Breast epithelium (tissue), 4 donors: ENCODE measurements at regions not wholly inside any gene's neighbourhood (a gene's known extent, or its start where the extent isn't known, plus 50 kb on each side); places are given as distances from the start of the nearest gene placed in this dataset.
"Not testable (repeated sequence)": the region's sequence is repeated elsewhere in the genome, so short reads cannot be mapped to it uniquely, and the experiment has no call there.

Experiments
- DNase-seq, 2 donors: peaks; one replicate each; pipeline ENCODE4 v3.0.0-alpha.2; 2019; ENCODE audit warnings: low spot score in 2 of 2
- H3K27ac ChIP-seq, 2 donors: fragments of 200-600 bp; sonication (generic) in 1 of 2; one replicate each; pipeline ENCODE4 v1.5.1; 2016 to 2019; ENCODE audit warnings: mild to moderate bottlenecking in 1 of 2
- H3K27me3 ChIP-seq, 2 donors: fragments of 200-600 bp; sonication (generic) in 1 of 2; one replicate each; pipeline versions ENCODE4 v1.5.1 to v1.6.0; 2017 to 2019; ENCODE audit warnings: control low read depth in 1 of 2, mild to moderate bottlenecking in 1 of 2
- H3K36me3 ChIP-seq: fragments of 200-600 bp; one replicate; pipeline ENCODE4 v1.5.1; 2019
- H3K4me1 ChIP-seq, 2 donors: fragments of 200-600 bp; sonication (generic); one replicate each; pipeline ENCODE4 v1.5.1; 2016 to 2019; ENCODE audit warnings: control low read depth in 1 of 2
- H3K4me3 ChIP-seq, 3 donors: fragments of 200-600 bp; sonication (generic); 1 replicate in 2 of 3; 2 replicates in 1 of 3; pipeline ENCODE4 v1.5.1; 2016 to 2019; ENCODE audit warnings: mild to moderate bottlenecking in 3 of 3, moderate library complexity in 2 of 3
- H3K9me3 ChIP-seq, 2 donors: fragments of 200-600 bp; sonication (generic) in 1 of 2; one replicate each; pipeline ENCODE4 v1.5.1; 2016 to 2019; ENCODE audit warnings: control low read depth in 1 of 2
- CTCF ChIP-seq, 3 donors: fragments of 450-650 bp; IDR thresholded peaks; one replicate each; pipeline ENCODE4 v1.5.1; 2016 to 2017; ENCODE audit warnings: antibody characterized with exemption in 3 of 3, mild to moderate bottlenecking in 3 of 3, moderate library complexity in 3 of 3
- POLR2A ChIP-seq: fragments of 450-650 bp; IDR thresholded peaks from one replicate; pipeline ENCODE4 v1.6.1; 2016; ENCODE audit warnings: antibody characterized with exemption, mild to moderate bottlenecking, moderate library complexity
- POLR2AphosphoS5 ChIP-seq, 3 donors: sonication (generic); formaldehyde crosslinking; IDR thresholded peaks; one replicate each; pipeline ENCODE4 v1.6.1; 2017; ENCODE audit warnings: antibody characterized with exemption in 3 of 3
- intact Hi-C: fragments of 100-400 bp; cut with DNase I; formaldehyde crosslinking; loops from one replicate; pipeline ENCODE4 v1.15.1; 2023; ENCODE audit warnings: low total_unique reads

GRCh38 chr9:102768002-102768401, 227.1 kb upstream of the CYLC2 start:
- Histone ChIP-seq H3K4me3 (no peak overlapping the region), H3K4me1 (no peaks in the 10 kb centered on the region), H3K27me3 (no peaks in the 10 kb centered on the region), H3K36me3 (no peaks in the 10 kb centered on the region), H3K9me3 (no peaks in the 10 kb centered on the region), H3K27ac (no peak overlapping the region)
- TF ChIP-seq POLR2A = no peak
- no peak for TF ChIP-seq POLR2AphosphoS5 (IDR thresholded peaks at IDR 0.05)
- TF ChIP-seq CTCF (IDR thresholded peaks at IDR 0.05) = no peak
- intact Hi-C loops = no loop called here
- DNase-seq = no peak

GRCh38 chr9:102767076-102767475, 228.1 kb upstream of the CYLC2 start:
- no peaks in the 10 kb centered on the region for H3K27me3 ChIP-seq
- no peak for TF ChIP-seq POLR2AphosphoS5 (IDR thresholded peaks at IDR 0.05)
- no peak for TF ChIP-seq CTCF (IDR thresholded peaks at IDR 0.05)
- no peak for TF ChIP-seq POLR2A
- intact Hi-C loops = no loop called here
- no peaks in the 10 kb centered on the region for H3K4me1 ChIP-seq
- no peak overlapping the region for H3K27ac ChIP-seq
- DNase-seq = no peak
- no peak overlapping the region for H3K4me3 ChIP-seq
- H3K9me3 ChIP-seq = no peaks in the 10 kb centered on the region
- H3K36me3 ChIP-seq = no peaks in the 10 kb centered on the region

- intact Hi-C loops = no loop called here
- no peak for TF ChIP-seq CTCF (IDR thresholded peaks at IDR 0.05)
- no peak for TF ChIP-seq POLR2A
- no peak for TF ChIP-seq POLR2AphosphoS5 (IDR thresholded peaks at IDR 0.05)
- DNase-seq = no peak
These were observed 254.6 kb upstream of the CYLC2 start for GRCh38 chr9:102740578-102740977.

GRCh38 chr9:102728946-102729345, 266.2 kb upstream of the CYLC2 start:
- no peaks in the 10 kb centered on the region for H3K27me3 ChIP-seq
- TF ChIP-seq CTCF (IDR thresholded peaks at IDR 0.05) (no peak), POLR2A (no peak), POLR2AphosphoS5 (IDR thresholded peaks at IDR 0.05) (no peak)
- no peaks in the 10 kb centered on the region for H3K4me1 ChIP-seq
- DNase-seq = no peak
- H3K36me3 ChIP-seq = no peaks in the 10 kb centered on the region
- H3K9me3 ChIP-seq = peaks cover 7 to 12% of the 10 kb centered on the region in 2 donors
- intact Hi-C loops = no loop called here
- H3K27ac ChIP-seq = no peak overlapping the region
- H3K4me3 ChIP-seq = no peak overlapping the region

More at GRCh38 chr9:102740578-102740977, 254.6 kb upstream of the CYLC2 start:
- Histone ChIP-seq H3K36me3 (no peaks in the 10 kb centered on the region), H3K27ac (no peak overlapping the region), H3K27me3 (no peaks in the 10 kb centered on the region), H3K4me3 (no peak overlapping the region), H3K9me3 (no peaks in the 10 kb centered on the region), H3K4me1 (no peaks in the 10 kb centered on the region)

- TF ChIP-seq POLR2A = no peak
- no peak for TF ChIP-seq POLR2AphosphoS5 (IDR thresholded peaks at IDR 0.05)
- no peak for TF ChIP-seq CTCF (IDR thresholded peaks at IDR 0.05)
- Histone ChIP-seq H3K27ac (no peak overlapping the region), H3K4me3 (no peak overlapping the region), H3K9me3 (peaks cover 15 to 23% of the 10 kb centered on the region in 2 donors), H3K27me3 (no peaks in the 10 kb centered on the region), H3K4me1 (no peaks in the 10 kb centered on the region), H3K36me3 (no peaks in the 10 kb centered on the region)
- intact Hi-C loops = no loop called here
- DNase-seq = no peak
These were observed 280.9 kb upstream of the CYLC2 start for GRCh38 chr9:102714184-102714583.

GRCh38 chr9:102712910-102713309, 282.2 kb upstream of the CYLC2 start:
- H3K27ac ChIP-seq, H3K4me3 ChIP-seq, H3K4me1 ChIP-seq, H3K27me3 ChIP-seq, H3K36me3 ChIP-seq, DNase-seq, intact Hi-C loops: not testable (repeated sequence)
- H3K9me3 ChIP-seq = peaks cover 15 to 23% of the 10 kb centered on the region in 2 donors
